ENCODE measurements at regions not wholly inside any gene's neighbourhood (a gene's known extent, or its start where the extent isn't known, plus 50 kb on each side); places are given as distances from the start of the nearest gene placed in this dataset.

DNA sequence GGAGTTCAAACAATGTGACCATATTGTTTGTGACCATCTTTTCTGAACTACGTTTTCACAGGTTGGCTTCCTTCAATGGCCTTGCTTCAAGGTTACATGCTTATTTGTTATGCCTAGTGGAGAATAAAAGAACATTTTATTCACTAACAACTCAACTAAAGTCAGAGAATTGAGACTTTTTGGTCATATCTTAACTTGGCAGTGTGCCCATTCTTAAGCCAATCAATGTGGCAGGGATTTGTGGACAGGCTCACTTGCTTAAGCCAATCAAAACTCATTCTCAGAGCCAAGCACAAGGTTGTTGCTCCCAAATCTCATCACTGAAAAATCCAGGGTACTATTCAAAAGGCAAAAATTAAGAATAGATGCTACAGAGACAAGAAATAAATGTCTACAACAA lies 455.8 kb upstream of the FAT3 start:
- ChIA-PET CTCF (no interaction called here), POLR2A (ENCODE audit: unreplicated experiment) (no interaction called here)
- Histone ChIP-seq H3K79me1 (ENCODE audit: low read depth in 1 of 2, low read length in 2 of 2) (no peaks in the 10 kb centered on the region), H3K23ac (ENCODE audit: low read depth, low read length) (no peak overlapping the region), H3K4me3 (ENCODE audit: insufficient read depth, low read depth, low read length) (no peak overlapping the region), H3K27ac (ENCODE audit: insufficient read depth, low read length) (no peak overlapping the region), H2BK5ac (ENCODE audit: low read depth, low read length, poor library complexity, severe bottlenecking) (no peak overlapping the region), H2AFZ (replicated peaks; ENCODE audit: low read length, poor library complexity) (no peak overlapping the region), H3K9me1 (ENCODE audit: insufficient read depth, low read length) (no peaks in the 10 kb centered on the region), H2AK9ac (replicated peaks; ENCODE audit: low read depth, low read length, poor library complexity) (no peak overlapping the region), H4K5ac (ENCODE audit: low read depth, low read length) (no peak overlapping the region), H3K4me1 (ENCODE audit: control insufficient read depth, insufficient read depth, low read length) (no peaks in the 10 kb centered on the region), H3K18ac (ENCODE audit: low read depth, low read length) (no peak overlapping the region), H3K36me3 (ENCODE audit: control insufficient read depth, insufficient read depth, low read length) (no peaks in the 10 kb centered on the region), H3K9me3 (ENCODE audit: control insufficient read depth, insufficient read depth, low read length) (peaks cover 6% of the 10 kb centered on the region), H4K91ac (ENCODE audit: insufficient read depth, low read depth, low read length) (no peak overlapping the region), H3K27me3 (ENCODE audit: control insufficient read depth, insufficient read depth, low read length) (no peaks in the 10 kb centered on the region), H4K8ac (ENCODE audit: low read depth in 2 of 2, low read length in 2 of 2) (no peak overlapping the region), H2BK120ac (ENCODE audit: low read depth, low read length) (no peak overlapping the region), H3K4ac (ENCODE audit: low read depth, low read length) (no peak overlapping the region), H3K9ac (ENCODE audit: low read depth, low read length) (no peak overlapping the region), H2AK5ac (ENCODE audit: low read depth, low read length) (no peak overlapping the region), H3K56ac (ENCODE audit: extremely low read depth, insufficient read depth, low read length) (no peak overlapping the region), H2BK20ac (ENCODE audit: low read depth, low read length) (no peak overlapping the region), H4K20me1 (ENCODE audit: insufficient read depth, low read length) (no peaks in the 10 kb centered on the region), H2BK15ac (ENCODE audit: low read depth, low read length) (no peak overlapping the region), H3K14ac (replicated peaks; ENCODE audit: low read depth, low read length) (no peak overlapping the region), H3K4me2 (ENCODE audit: low read depth, low read length) (no peak overlapping the region)
- no peak for TF ChIP-seq RCOR1 (IDR thresholded peaks at IDR 0.05; ENCODE audit: insufficient replicate concordance, low read length)
- TF ChIP-seq, protein P1, sequence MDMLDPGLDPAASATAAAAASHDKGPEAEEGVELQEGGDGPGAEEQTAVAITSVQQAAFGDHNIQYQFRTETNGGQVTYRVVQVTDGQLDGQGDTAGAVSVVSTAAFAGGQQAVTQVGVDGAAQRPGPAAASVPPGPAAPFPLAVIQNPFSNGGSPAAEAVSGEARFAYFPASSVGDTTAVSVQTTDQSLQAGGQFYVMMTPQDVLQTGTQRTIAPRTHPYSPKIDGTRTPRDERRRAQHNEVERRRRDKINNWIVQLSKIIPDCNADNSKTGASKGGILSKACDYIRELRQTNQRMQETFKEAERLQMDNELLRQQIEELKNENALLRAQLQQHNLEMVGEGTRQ (IDR thresholded peaks at IDR 0.05; ENCODE audit: low read depth, low read length), result no peak
- TF ChIP-seq CHD1 (IDR thresholded peaks at IDR 0.05; ENCODE audit: low read depth, low read length), result no peak
- TF ChIP-seq FOS (IDR thresholded peaks at IDR 0.05; ENCODE audit: low read depth, low read length), result no peak
- TF ChIP-seq RFX5 (IDR thresholded peaks at IDR 0.05; ENCODE audit: low read depth, low read length), result no peak
- TF ChIP-seq NFE2L2 (IDR thresholded peaks at IDR 0.05; ENCODE audit: low read depth, low read length), result no peak
- TF ChIP-seq MAZ (IDR thresholded peaks at IDR 0.05; ENCODE audit: borderline replicate concordance, low read depth, low read length), result no peak
- no peak for TF ChIP-seq POLR2A (IDR thresholded peaks at IDR 0.05; ENCODE audit: low read depth, low read length)
- TF ChIP-seq BHLHE40 (IDR thresholded peaks at IDR 0.05; ENCODE audit: low read depth, low read length), result no peak
- WGBS, 2 experiments (ENCODE audit: extremely low coverage in 2 of 2, insufficient read length in 1 of 2), result no CpG with 5 or more reads among the region's 1 CpG
- no TSS peak for BruUV-seq (replicated peaks)
- ATAC-seq (ENCODE audit: low read depth) (no peak), DNase-seq (no peak)
- intact Hi-C loops (cut with micrococcal nuclease), result no loop called here
- dilution Hi-C loops (cut with HindIII; ENCODE audit: low sequenced_read_pairs, unreplicated experiment), result no loop called here
- in situ Hi-C loops (cut with MboI; ENCODE audit: low sequenced_read_pairs), result no loop called here

Measured in IMR-90 (cell line).